DND-41 (cell line): ENCODE measurements at regions not wholly inside any gene's neighbourhood (a gene's known extent, or its start where the extent isn't known, plus 50 kb on each side); places are given as distances from the start of the nearest gene placed in this dataset.

ENCODE experiments used
- ATAC-seq: fragments of 200-7000 bp; cut with Tn5 transposase; 3 replicates; pipeline ENCODE4 v1.9.1; 2021; ENCODE audit warnings: low read depth; ENCODE audit not compliant: insufficient read depth
- DNase-seq: peaks from one replicate; pipeline ENCODE4 v3.0.0-alpha.2; 2020
- H2AFZ ChIP-seq: 2 replicates; pipeline ENCODE4 v1.6.0; 2012; ENCODE audit warnings: low read depth, low read length
- H3K27ac ChIP-seq: 2 replicates; pipeline ENCODE4 v1.5.1; 2012; ENCODE audit warnings: low read length, inconsistent platforms
- H3K27me3 ChIP-seq: fragments of 200-600 bp; sonication (generic); 2 replicates; pipeline ENCODE4 v1.6.0; 2012; ENCODE audit warnings: low read length, mild to moderate bottlenecking, inconsistent platforms; ENCODE audit not compliant: insufficient read depth, poor library complexity
- H3K36me3 ChIP-seq: 2 replicates; pipeline ENCODE4 v1.5.1; 2012; ENCODE audit warnings: low read length, inconsistent platforms; ENCODE audit not compliant: insufficient read depth
- H3K4me1 ChIP-seq: 2 replicates; pipeline ENCODE4 v1.5.1; 2012; ENCODE audit warnings: mild to moderate bottlenecking, low read length; ENCODE audit not compliant: insufficient read depth
- H3K4me2 ChIP-seq: 2 replicates; pipeline ENCODE4 v1.6.0; 2012; ENCODE audit warnings: mild to moderate bottlenecking, moderate library complexity, low read length, inconsistent platforms; ENCODE audit not compliant: insufficient read depth
- H3K4me3 ChIP-seq, 2 experiments: fragments of 200-600 bp in 1 of 2; shearing (Covaris generic) in 1 of 2; 2 replicates each; pipeline ENCODE4 v1.5.1; 2012 to 2016; ENCODE audit warnings: inconsistent platforms in 2 of 2, low read length in 2 of 2, mild to moderate bottlenecking in 2 of 2, low read depth in 1 of 2, moderate library complexity in 1 of 2
- H3K79me2 ChIP-seq: 2 replicates; pipeline ENCODE4 v1.6.0; 2012; ENCODE audit warnings: low read length, inconsistent platforms; ENCODE audit not compliant: insufficient read depth
- H3K9ac ChIP-seq: 2 replicates; pipeline ENCODE4 v1.6.0; 2012; ENCODE audit warnings: low read depth, mild to moderate bottlenecking, inconsistent platforms, low read length, moderate library complexity
- H3K9me3 ChIP-seq: 2 replicates; pipeline ENCODE4 v1.5.1; 2012; ENCODE audit warnings: low read length, moderate library complexity, mild to moderate bottlenecking, inconsistent platforms; ENCODE audit not compliant: insufficient read depth, severe bottlenecking
- H4K20me1 ChIP-seq: 2 replicates; pipeline ENCODE4 v1.6.0; 2012; ENCODE audit warnings: low read length; ENCODE audit not compliant: insufficient read depth
- EZH2 ChIP-seq: IDR thresholded peaks from 3 replicates; pipeline ENCODE4 v1.6.1; 2012; ENCODE audit warnings: borderline replicate concordance, low read depth, mild to moderate bottlenecking, moderate library complexity, low read length, inconsistent platforms; ENCODE audit not compliant: severe bottlenecking
- TF ChIP-seq, protein P1 (sequence below): IDR thresholded peaks from 2 replicates; pipeline ENCODE4 v1.5.1; 2012; ENCODE audit warnings: borderline replicate concordance, low read length, moderate library complexity, mild to moderate bottlenecking; ENCODE audit not compliant: poor library complexity, severe bottlenecking; ENCODE audit errors: extremely low read depth

GRCh38 chr10:91711885-91712680 is 79.2 kb upstream of the PPP1R3C start:
- Histone ChIP-seq H3K79me2 (no peaks in the 10 kb centered on the region), H3K4me2 (no peak overlapping the region), H3K9ac (no peak overlapping the region), H2AFZ (no peak overlapping the region), H3K9me3 (no peaks in the 10 kb centered on the region), H4K20me1 (no peaks in the 10 kb centered on the region), H3K4me3 (no peak overlapping the region), H3K4me1 (no peaks in the 10 kb centered on the region), H3K27ac (no peak overlapping the region), H3K36me3 (no peaks in the 10 kb centered on the region), H3K27me3 (peaks cover 27% of the 10 kb centered on the region)
- no peak for DNase-seq
- TF ChIP-seq, protein P1, sequence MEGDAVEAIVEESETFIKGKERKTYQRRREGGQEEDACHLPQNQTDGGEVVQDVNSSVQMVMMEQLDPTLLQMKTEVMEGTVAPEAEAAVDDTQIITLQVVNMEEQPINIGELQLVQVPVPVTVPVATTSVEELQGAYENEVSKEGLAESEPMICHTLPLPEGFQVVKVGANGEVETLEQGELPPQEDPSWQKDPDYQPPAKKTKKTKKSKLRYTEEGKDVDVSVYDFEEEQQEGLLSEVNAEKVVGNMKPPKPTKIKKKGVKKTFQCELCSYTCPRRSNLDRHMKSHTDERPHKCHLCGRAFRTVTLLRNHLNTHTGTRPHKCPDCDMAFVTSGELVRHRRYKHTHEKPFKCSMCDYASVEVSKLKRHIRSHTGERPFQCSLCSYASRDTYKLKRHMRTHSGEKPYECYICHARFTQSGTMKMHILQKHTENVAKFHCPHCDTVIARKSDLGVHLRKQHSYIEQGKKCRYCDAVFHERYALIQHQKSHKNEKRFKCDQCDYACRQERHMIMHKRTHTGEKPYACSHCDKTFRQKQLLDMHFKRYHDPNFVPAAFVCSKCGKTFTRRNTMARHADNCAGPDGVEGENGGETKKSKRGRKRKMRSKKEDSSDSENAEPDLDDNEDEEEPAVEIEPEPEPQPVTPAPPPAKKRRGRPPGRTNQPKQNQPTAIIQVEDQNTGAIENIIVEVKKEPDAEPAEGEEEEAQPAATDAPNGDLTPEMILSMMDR: no peak
- no peak for TF ChIP-seq EZH2
- ATAC-seq: no peak

- Histone ChIP-seq H3K4me2 (no peak overlapping the region), H3K36me3 (no peaks in the 10 kb centered on the region), H3K4me3 (no peak overlapping the region), H3K27me3 (peaks cover 24% of the 10 kb centered on the region), H4K20me1 (no peaks in the 10 kb centered on the region), H3K27ac (no peak overlapping the region), H3K9ac (no peak overlapping the region), H3K4me1 (no peaks in the 10 kb centered on the region), H3K79me2 (no peaks in the 10 kb centered on the region), H2AFZ (no peak overlapping the region), H3K9me3 (no peaks in the 10 kb centered on the region)
- DNase-seq: no peak
- ATAC-seq: no peak
- no peak for TF ChIP-seq EZH2
- TF ChIP-seq, protein P1: no peak
These were observed 76.5 kb upstream of the PPP1R3C start for GRCh38 chr10:91709394-91709798.

- Histone ChIP-seq H3K79me2 (no peaks in the 10 kb centered on the region), H3K9me3 (no peaks in the 10 kb centered on the region), H4K20me1 (no peaks in the 10 kb centered on the region), H3K27me3 (peaks cover 16% of the 10 kb centered on the region), H3K4me1 (no peaks in the 10 kb centered on the region), H3K4me3 (no peak overlapping the region), H3K4me2 (no peak overlapping the region), H3K27ac (no peak overlapping the region), H3K9ac (no peak overlapping the region), H2AFZ (no peak overlapping the region), H3K36me3 (no peaks in the 10 kb centered on the region)
- DNase-seq (no peak), ATAC-seq (no peak)
- TF ChIP-seq, protein P1: no peak
- no peak for TF ChIP-seq EZH2
These were observed 75.4 kb upstream of the PPP1R3C start for GRCh38 chr10:91708174-91708861.
